ENCODE measurements at regions not wholly inside any gene's neighbourhood (a gene's known extent, or its start where the extent isn't known, plus 50 kb on each side); places are given as distances from the start of the nearest gene placed in this dataset.

GRCh38 chr5:27868292-27868691 lies 829.9 kb upstream of the CDH9 start:
- TF ChIP-seq GATA2 (IDR thresholded peaks at IDR 0.05; ENCODE audit: low read depth, low read length) (no peak), GATA3 (IDR thresholded peaks at IDR 0.05; ENCODE audit: low read depth, low read length) (no peak)
